ENCODE measurements at regions not wholly inside any gene's neighbourhood (a gene's known extent, or its start where the extent isn't known, plus 50 kb on each side); places are given as distances from the start of the nearest gene placed in this dataset.

DNA sequence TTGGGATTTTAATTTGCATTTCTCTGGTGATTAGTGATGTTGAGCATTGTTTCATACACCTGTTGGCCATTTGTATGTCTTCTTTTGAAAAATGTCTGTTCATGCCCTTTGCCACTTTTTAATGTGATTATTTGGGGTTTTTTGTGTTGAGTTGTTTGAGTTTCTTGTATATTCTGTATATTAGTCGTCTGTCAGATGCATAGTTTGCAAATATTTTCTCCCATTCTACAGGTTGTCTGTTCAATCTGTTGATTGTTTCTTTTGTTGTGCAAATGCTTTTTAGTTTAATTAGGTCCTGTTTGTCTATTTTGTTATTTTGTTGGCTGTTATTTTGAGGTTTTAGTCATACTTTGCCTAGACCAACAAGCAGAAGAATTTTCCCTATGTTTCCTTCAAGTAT, 164.0 kb upstream of the CXADR start:
- TF ChIP-seq TAF1 (IDR thresholded peaks at IDR 0.05; ENCODE audit: borderline replicate concordance, low read depth, low read length) (no peak), POLR2AphosphoS5 (IDR thresholded peaks at IDR 0.05; ENCODE audit: low read depth, low read length) (no peak), POLR2A (IDR thresholded peaks at IDR 0.05; ENCODE audit: low read depth, low read length) (no peak)

Measured in GM12892 (cell line).